SJCRH30 (cell line): ENCODE measurements at regions not wholly inside any gene's neighbourhood (a gene's known extent, or its start where the extent isn't known, plus 50 kb on each side); places are given as distances from the start of the nearest gene placed in this dataset.
A peak's percentile ranks its signal among the peaks of the same experiment; 100 is the strongest.

ENCODE experiments used
- DNase-seq, 2 experiments: peaks; one replicate each; pipeline ENCODE4 v3.0.0-alpha.2; 2015 to 2020
- H3K27ac ChIP-seq: fragments of 250-450 bp; sonication (Bioruptor Pico); 2 replicates; pipeline ENCODE4 v1.5.1; 2020; ENCODE audit warnings: mild to moderate bottlenecking, moderate library complexity
- H3K27me3 ChIP-seq: fragments of 250-450 bp; sonication (Bioruptor Pico); 2 replicates; pipeline ENCODE4 v1.5.1; 2020; ENCODE audit warnings: mild to moderate bottlenecking, moderate library complexity
- H3K36me3 ChIP-seq: fragments of 250-450 bp; sonication (Bioruptor Pico); 2 replicates; pipeline ENCODE4 v1.5.1; 2020; ENCODE audit warnings: mild to moderate bottlenecking, moderate library complexity
- H3K4me1 ChIP-seq: fragments of 250-450 bp; sonication (Bioruptor Pico); 2 replicates; pipeline ENCODE4 v1.5.1; 2020; ENCODE audit warnings: mild to moderate bottlenecking, moderate library complexity
- H3K4me3 ChIP-seq: fragments of 250-450 bp; sonication (Bioruptor Pico); 2 replicates; pipeline ENCODE4 v1.5.1; 2020; ENCODE audit warnings: mild to moderate bottlenecking, moderate library complexity
- H3K9me3 ChIP-seq: fragments of 250-450 bp; sonication (Bioruptor Pico); replicated peaks from 2 replicates; pipeline ENCODE4 v1.5.1; 2020; ENCODE audit warnings: mild to moderate bottlenecking, moderate library complexity

- H3K27ac ChIP-seq = no peak overlapping the region
- no peak for DNase-seq
- H3K4me3 ChIP-seq = no peak overlapping the region
- H3K27me3 ChIP-seq = no peaks in the 10 kb centered on the region
- no peaks in the 10 kb centered on the region for H3K9me3 ChIP-seq
- no peaks in the 10 kb centered on the region for H3K4me1 ChIP-seq
- no peaks in the 10 kb centered on the region for H3K36me3 ChIP-seq
Measured at GRCh38 chr7:96418581-96418980, 96.7 kb upstream of the SLC25A13 start.

- Histone ChIP-seq H3K4me1 (no peaks in the 10 kb centered on the region), H3K36me3 (no peaks in the 10 kb centered on the region), H3K27ac (no peak overlapping the region), H3K4me3 (no peak overlapping the region), H3K27me3 (no peaks in the 10 kb centered on the region), H3K9me3 (no peaks in the 10 kb centered on the region)
- DNase-seq = no peak
Measured at GRCh38 chr7:96417784-96418183, 95.9 kb upstream of the SLC25A13 start.

- no peaks in the 10 kb centered on the region for H3K4me1 ChIP-seq
- H3K9me3 ChIP-seq = no peaks in the 10 kb centered on the region
- H3K36me3 ChIP-seq = no peaks in the 10 kb centered on the region
- H3K4me3 ChIP-seq = no peak overlapping the region
- no peaks in the 10 kb centered on the region for H3K27me3 ChIP-seq
- DNase-seq = no peak
- no peak overlapping the region for H3K27ac ChIP-seq
Measured at GRCh38 chr7:96416599-96416998, 94.7 kb upstream of the SLC25A13 start.

- H3K4me1 ChIP-seq = no peaks in the 10 kb centered on the region
- no peak overlapping the region for H3K4me3 ChIP-seq
- no peaks in the 10 kb centered on the region for H3K36me3 ChIP-seq
- no peaks in the 10 kb centered on the region for H3K9me3 ChIP-seq
- no peaks in the 10 kb centered on the region for H3K27me3 ChIP-seq
- no peak for DNase-seq
- no peak overlapping the region for H3K27ac ChIP-seq
Measured at GRCh38 chr7:96416116-96416515, 94.2 kb upstream of the SLC25A13 start.

GRCh38 chr7:96415293-96415940 lies 93.5 kb upstream of the SLC25A13 start:
- Histone ChIP-seq H3K9me3 (no peaks in the 10 kb centered on the region), H3K36me3 (no peaks in the 10 kb centered on the region), H3K4me1 (no peaks in the 10 kb centered on the region), H3K27ac (no peak overlapping the region), H3K27me3 (no peaks in the 10 kb centered on the region), H3K4me3 (no peak overlapping the region)
- DNase-seq = peak; percentile 33 to 57

- no peaks in the 10 kb centered on the region for H3K27me3 ChIP-seq
- H3K4me3 ChIP-seq = no peak overlapping the region
- H3K4me1 ChIP-seq = no peaks in the 10 kb centered on the region
- no peaks in the 10 kb centered on the region for H3K9me3 ChIP-seq
- peak; percentile 43 to 76 for DNase-seq
- no peaks in the 10 kb centered on the region for H3K36me3 ChIP-seq
- H3K27ac ChIP-seq = no peak overlapping the region
Measured at GRCh38 chr7:96414931-96415292, 93.0 kb upstream of the SLC25A13 start.

- DNase-seq = no peak
- no peaks in the 10 kb centered on the region for H3K4me1 ChIP-seq
- no peaks in the 10 kb centered on the region; the same call in 1 of the 2 replicates for H3K27me3 ChIP-seq
- H3K27ac ChIP-seq = no peak overlapping the region
- no peaks in the 10 kb centered on the region for H3K9me3 ChIP-seq
- H3K36me3 ChIP-seq = no peaks in the 10 kb centered on the region
- no peak overlapping the region for H3K4me3 ChIP-seq
Measured at GRCh38 chr7:96410126-96410839, 88.4 kb upstream of the SLC25A13 start.

GRCh38 chr7:96408881-96409280 lies 87.0 kb upstream of the SLC25A13 start:
- H3K4me1 ChIP-seq = no peaks in the 10 kb centered on the region
- no peaks in the 10 kb centered on the region for H3K9me3 ChIP-seq
- no peak overlapping the region for H3K27ac ChIP-seq
- no peak overlapping the region for H3K4me3 ChIP-seq
- DNase-seq = no peak
- no peaks in the 10 kb centered on the region; the same call in 1 of the 2 replicates for H3K27me3 ChIP-seq
- no peaks in the 10 kb centered on the region for H3K36me3 ChIP-seq

- Histone ChIP-seq H3K4me1 (no peaks in the 10 kb centered on the region), H3K27ac (no peak overlapping the region), H3K36me3 (no peaks in the 10 kb centered on the region), H3K27me3 (no peaks in the 10 kb centered on the region; the same call in 1 of the 2 replicates), H3K9me3 (no peaks in the 10 kb centered on the region), H3K4me3 (no peak overlapping the region)
- DNase-seq = no peak
Measured at GRCh38 chr7:96407427-96407826, 85.5 kb upstream of the SLC25A13 start.

- H3K9me3 ChIP-seq = no peaks in the 10 kb centered on the region
- H3K36me3 ChIP-seq = no peaks in the 10 kb centered on the region
- no peak overlapping the region for H3K27ac ChIP-seq
- no peaks in the 10 kb centered on the region for H3K4me1 ChIP-seq
- no peak for DNase-seq
- H3K27me3 ChIP-seq = no peaks in the 10 kb centered on the region; the same call in 1 of the 2 replicates
- H3K4me3 ChIP-seq = no peak overlapping the region
Measured at GRCh38 chr7:96402913-96403312, 81.0 kb upstream of the SLC25A13 start.

- no peak overlapping the region for H3K27ac ChIP-seq
- no peaks in the 10 kb centered on the region for H3K4me1 ChIP-seq
- no peak overlapping the region for H3K4me3 ChIP-seq
- no peaks in the 10 kb centered on the region for H3K36me3 ChIP-seq
- H3K9me3 ChIP-seq = no peaks in the 10 kb centered on the region
- no peaks in the 10 kb centered on the region; the same call in 1 of the 2 replicates for H3K27me3 ChIP-seq
- DNase-seq = no peak
Measured at GRCh38 chr7:96401200-96401599, 79.3 kb upstream of the SLC25A13 start.

- H3K4me1 ChIP-seq = no peaks in the 10 kb centered on the region
- no peaks in the 10 kb centered on the region for H3K9me3 ChIP-seq
- H3K36me3 ChIP-seq = no peaks in the 10 kb centered on the region
- DNase-seq = no peak
- H3K4me3 ChIP-seq = no peak overlapping the region
- H3K27ac ChIP-seq = no peak overlapping the region
- H3K27me3 ChIP-seq = no peaks in the 10 kb centered on the region; the same call in 1 of the 2 replicates
Measured at GRCh38 chr7:96400518-96400917, 78.6 kb upstream of the SLC25A13 start.

GRCh38 chr7:96400001-96400400 lies 78.1 kb upstream of the SLC25A13 start:
- Histone ChIP-seq H3K36me3 (no peaks in the 10 kb centered on the region), H3K4me3 (no peak overlapping the region), H3K27me3 (no peaks in the 10 kb centered on the region), H3K9me3 (no peaks in the 10 kb centered on the region), H3K27ac (no peak overlapping the region), H3K4me1 (no peaks in the 10 kb centered on the region)
- no peak for DNase-seq

GRCh38 chr7:96397936-96398598 lies 76.2 kb upstream of the SLC25A13 start:
- no peak overlapping the region for H3K27ac ChIP-seq
- no peak for DNase-seq
- H3K36me3 ChIP-seq = no peaks in the 10 kb centered on the region
- no peaks in the 10 kb centered on the region for H3K4me1 ChIP-seq
- H3K9me3 ChIP-seq = no peaks in the 10 kb centered on the region
- no peaks in the 10 kb centered on the region for H3K27me3 ChIP-seq
- H3K4me3 ChIP-seq = no peak overlapping the region

- no peaks in the 10 kb centered on the region for H3K4me1 ChIP-seq
- H3K4me3 ChIP-seq = no peak overlapping the region
- no peak for DNase-seq
- no peaks in the 10 kb centered on the region for H3K36me3 ChIP-seq
- H3K27ac ChIP-seq = no peak overlapping the region
- no peaks in the 10 kb centered on the region for H3K27me3 ChIP-seq
- no peaks in the 10 kb centered on the region for H3K9me3 ChIP-seq
Measured at GRCh38 chr7:96388620-96389383, 66.9 kb upstream of the SLC25A13 start.
